COLO829 (cell line): ENCODE measurements at regions not wholly inside any gene's neighbourhood (a gene's known extent, or its start where the extent isn't known, plus 50 kb on each side); places are given as distances from the start of the nearest gene placed in this dataset.

Source experiments
- DNase-seq: peaks from one replicate; pipeline ENCODE4 v3.0.0; 2012; ENCODE audit warnings: low spot score

GRCh38 chr10:1952126-1953095 lies 215.1 kb upstream of the ADARB2 start:
- no peak for DNase-seq

- no peak for DNase-seq
These were observed 213.6 kb upstream of the ADARB2 start for GRCh38 chr10:1950803-1951495.

DNA sequence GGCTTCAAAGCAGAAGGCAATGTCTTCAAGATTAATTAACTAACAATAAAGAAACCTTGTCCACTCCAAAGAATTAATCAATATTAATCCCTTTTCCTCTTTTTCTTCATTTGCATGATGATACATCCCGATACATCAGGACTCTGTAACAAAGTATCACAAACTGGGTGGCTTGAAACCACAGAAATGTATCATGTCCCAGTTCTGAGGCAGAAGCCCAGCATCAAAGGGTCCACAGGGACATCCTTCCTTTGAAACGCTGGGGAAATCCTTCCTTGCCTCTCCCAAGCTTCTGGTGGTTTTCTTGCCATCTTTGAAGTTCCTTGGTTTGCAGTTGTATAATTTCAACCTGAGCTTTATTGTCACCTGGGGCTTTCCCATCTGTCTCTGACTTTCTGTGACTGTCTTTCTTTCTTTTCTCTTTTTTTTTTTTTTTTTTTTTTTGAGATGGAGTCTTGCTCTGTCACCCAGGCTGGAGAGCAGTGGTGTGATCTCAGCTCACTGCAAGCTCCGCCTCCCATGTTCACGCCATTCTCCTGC lies 210.2 kb upstream of the ADARB2 start:
- no peak for DNase-seq

DNA sequence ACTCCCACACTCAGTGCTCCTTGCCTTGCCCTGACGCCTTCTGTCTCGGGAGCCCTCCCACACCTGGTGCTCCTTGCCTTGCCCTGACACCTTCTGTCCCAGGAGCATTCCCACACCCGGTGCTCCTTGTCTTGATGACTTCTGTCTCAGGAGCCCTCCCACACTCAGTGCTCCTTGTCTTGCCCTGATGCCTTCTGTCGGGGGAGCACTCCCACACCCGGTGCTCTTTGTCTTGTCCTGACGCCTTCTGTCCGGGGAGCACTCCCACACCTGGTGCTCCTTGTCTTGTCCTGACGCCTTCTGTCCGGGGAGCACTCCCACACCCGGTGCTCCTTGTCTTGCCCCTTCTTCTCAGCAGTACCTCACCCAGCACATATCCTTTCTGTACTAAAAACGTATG lies 207.2 kb upstream of the ADARB2 start:
- DNase-seq, result no peak

DNA sequence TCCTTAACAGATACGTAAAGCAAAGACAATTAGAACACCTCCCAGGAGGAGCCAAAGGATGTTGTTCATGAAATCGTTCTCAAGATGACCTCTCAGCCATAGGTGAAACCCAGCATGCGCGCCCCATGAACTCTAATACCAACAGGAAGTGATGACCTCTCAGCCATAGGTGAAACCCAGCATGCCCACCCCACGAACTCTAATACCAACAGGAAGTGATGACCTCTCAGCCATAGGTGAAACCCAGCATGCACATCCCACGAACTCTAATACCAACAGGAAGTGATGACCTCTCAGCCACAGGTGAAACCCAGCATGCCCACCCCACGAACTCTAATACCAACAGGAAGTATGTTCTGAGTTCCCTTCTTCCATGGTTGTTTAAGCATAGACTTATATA lies 205.2 kb upstream of the ADARB2 start:
- no peak for DNase-seq

- no peak for DNase-seq
These were observed 201.7 kb upstream of the ADARB2 start for GRCh38 chr10:1939016-1939415.

- no peak for DNase-seq
These were observed 201.0 kb upstream of the ADARB2 start for GRCh38 chr10:1938317-1938716.

DNA sequence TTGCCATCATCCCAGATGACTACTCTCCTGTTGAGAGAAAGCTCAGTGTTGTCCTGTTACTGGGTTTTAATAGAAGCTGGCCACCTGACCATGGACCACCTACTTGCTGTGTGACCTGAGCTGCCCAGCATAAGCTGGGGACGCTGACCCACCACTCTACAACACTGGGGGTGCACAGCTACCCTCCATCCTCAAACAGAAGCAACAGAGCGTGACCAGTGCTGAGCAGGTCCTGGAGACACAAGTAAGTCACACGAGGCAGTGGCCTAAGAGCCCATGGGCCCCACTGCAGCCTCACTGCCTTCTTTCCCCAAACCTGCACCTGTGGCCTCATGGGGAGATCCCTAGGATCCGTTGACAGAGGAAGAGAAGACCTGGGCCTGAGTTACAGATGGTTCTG lies 198.6 kb upstream of the ADARB2 start:
- no peak for DNase-seq

GRCh38 chr10:1933215-1933614 lies 195.9 kb upstream of the ADARB2 start:
- DNase-seq, result no peak

DNA sequence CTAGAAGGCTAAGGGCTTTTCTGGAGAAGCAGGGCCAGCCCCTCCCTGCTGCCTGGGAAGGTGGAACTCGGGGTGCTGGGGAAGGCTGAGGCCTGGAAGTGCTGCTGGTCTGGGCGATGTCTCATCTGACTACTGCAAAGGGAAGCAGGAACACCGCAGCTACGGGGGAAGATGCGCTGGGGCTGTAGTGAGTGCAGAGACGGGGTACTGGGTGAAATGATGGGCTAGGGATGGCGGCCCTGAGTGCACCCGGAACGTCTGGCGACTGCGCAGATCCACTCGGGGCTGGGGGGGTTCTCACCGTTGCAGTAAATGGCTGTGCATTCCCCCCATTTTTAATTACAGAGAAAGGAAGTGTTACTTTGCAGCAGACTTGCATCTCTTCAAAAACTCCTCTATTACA lies 195.4 kb upstream of the ADARB2 start:
- no peak for DNase-seq

DNA sequence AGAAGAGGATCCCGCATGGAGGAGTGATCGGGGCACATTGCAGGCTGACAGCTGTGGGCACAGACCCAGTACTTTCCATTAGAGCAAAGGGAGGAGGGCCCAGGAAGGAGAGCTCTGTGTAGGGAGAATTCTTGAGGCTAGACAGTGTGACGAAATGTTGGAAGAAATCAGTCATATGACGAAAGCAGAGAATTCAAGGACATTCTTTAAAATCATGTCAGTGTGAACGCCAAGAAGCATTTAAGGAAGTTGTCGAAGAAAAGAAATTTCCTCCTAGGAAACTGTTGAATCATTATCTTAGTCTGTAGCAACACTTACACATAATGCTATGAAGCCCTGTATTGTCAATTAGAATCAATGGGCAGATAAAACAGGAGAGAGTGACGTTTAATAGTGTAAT lies 191.3 kb upstream of the ADARB2 start:
- DNase-seq, result no peak

DNA sequence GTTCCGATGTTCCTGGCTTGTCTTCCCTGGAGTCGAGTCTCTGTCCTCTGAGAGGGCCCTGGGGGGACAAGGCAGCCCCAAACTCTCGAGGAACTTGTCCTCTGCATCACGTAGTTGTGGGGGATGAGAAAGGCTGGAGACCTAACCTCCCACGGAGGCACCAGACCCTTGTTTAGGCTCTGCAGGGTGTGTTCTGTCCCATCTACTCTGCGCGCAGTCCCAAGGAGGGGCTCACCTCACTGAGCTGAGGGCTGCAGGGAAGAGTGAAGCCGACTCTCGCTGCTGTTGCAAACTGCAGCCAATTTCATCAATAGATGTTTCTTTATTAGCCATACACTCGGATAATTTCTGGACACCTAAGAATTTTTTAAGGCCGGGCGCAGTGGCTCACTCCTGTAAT lies 186.7 kb upstream of the ADARB2 start:
- no peak for DNase-seq

DNA sequence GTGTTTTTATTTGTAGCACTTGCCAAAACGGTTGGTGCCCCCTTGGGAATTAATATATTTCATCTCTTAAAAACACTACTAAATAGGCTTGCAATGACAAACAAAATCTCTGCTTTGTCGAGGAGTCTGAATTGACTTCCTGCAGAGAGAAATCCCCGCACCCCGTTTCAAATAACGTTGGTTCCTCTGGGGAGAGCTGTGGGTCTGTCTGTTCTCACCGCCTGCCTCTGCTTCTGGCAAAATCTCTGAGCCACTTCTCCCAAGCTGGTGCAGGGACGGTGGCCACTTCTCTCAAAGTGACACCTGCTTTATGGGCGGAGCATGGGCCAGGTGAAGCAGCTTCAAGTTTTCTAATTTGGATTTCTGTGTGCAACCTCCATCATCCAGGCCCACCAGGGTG lies 186.3 kb upstream of the ADARB2 start:
- DNase-seq, result no peak

- DNase-seq, result no peak
These were observed 183.6 kb upstream of the ADARB2 start for GRCh38 chr10:1920941-1921340.

GRCh38 chr10:1920127-1920526 lies 182.8 kb upstream of the ADARB2 start:
- DNase-seq, result no peak

DNA sequence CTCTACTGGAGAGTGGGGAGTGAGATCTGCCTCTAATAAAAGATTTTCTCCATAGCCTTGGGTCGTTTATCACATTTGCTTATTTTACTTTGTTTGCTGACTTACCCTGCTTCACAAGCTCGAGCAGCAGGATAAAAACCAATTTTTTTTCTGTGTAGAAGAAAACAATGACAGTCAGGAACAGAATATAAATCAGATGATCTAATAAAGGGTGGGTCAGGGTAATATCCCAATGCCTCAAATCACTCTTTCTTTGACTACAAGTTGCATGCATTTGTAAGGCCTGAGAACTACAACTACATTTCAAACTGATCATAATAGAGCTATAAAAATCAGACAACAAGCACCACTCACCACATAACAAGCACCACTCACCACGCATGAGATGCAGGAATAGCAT lies 174.4 kb upstream of the ADARB2 start:
- no peak for DNase-seq

- DNase-seq, result no peak
These were observed 166.7 kb upstream of the ADARB2 start for GRCh38 chr10:1903982-1904381.

DNA sequence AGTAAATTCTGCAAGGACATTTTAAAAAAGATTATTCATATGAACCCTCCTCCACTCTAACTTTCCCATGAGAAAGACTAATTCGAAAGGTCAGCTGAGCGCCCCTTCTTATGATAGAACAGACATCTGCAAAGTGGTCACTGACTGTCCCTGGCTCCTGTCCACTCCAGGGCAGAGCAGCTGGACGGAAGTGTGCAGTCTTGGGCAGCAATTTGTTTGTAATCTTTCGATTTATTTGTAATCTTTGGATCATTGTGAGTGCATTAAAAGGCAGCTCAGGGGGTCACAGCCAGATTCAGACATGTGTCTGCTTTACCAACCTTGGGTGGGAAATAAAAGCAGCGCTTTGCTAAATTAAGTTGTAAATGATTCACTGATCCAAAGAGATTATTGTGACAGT lies 158.8 kb upstream of the ADARB2 start:
- DNase-seq, result no peak

DNA sequence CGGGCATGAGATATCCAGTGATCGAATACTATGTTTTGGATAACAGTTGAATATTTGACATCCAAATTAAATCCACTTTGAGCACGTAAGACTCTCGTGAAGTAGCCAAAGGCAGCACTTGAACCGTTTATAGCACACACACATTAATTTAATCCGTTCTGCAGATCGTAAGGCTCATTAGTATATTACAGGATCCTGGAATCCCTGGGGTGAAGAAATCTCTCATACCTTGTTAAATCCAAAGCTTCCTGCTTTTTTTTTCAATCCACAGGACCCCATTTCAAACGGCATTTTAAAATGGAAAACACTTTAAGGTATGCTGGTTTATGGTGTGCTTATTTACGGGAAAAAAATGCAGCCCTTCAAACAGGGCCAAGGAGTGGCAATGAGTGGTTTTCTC lies 158.4 kb upstream of the ADARB2 start:
- DNase-seq, result no peak

DNA sequence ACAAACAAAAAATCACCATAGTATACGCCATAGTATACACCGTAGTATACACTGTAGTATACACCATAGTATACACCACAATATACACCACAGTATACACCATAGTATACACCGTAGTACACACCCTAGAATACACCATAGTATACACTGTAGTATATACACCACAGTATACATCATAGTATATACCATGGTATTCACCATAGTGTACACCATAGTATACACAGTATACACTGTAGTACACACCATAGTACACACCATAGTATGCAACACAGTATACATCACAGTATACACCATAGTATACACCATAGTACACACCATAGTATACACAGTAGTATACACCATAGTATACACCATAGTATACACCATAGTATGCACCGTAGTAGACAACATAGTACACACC lies 157.6 kb upstream of the ADARB2 start:
- no peak for DNase-seq

DNA sequence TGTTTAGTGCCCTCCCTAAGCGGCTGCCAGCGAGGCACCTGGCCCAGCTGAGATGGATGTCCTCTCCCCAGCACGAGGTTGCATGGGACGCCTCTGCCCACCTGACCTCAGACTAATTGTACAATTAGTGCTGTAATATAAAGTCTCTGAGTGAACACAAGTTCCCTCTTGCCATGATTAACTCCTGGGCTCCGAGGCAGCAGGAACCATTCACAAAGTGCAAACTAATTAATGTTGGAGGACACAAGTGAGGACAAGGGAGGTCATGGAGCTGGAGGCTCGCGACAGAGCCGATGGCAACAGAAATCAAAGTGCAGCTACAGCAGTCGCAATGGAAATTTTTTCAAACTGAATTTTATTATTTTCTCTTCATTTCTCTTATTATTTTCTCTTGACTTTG lies 156.6 kb upstream of the ADARB2 start:
- DNase-seq, result no peak

GRCh38 chr10:1886039-1886438 lies 148.7 kb upstream of the ADARB2 start:
- DNase-seq, result no peak

GRCh38 chr10:1882728-1883127 lies 145.4 kb upstream of the ADARB2 start:
- no peak for DNase-seq
